HEK293T (cell line): ENCODE measurements at regions not wholly inside any gene's neighbourhood (a gene's known extent, or its start where the extent isn't known, plus 50 kb on each side); places are given as distances from the start of the nearest gene placed in this dataset.

ENCODE experiments used
- ARNT ChIP-seq: fragments of 450-650 bp; IDR thresholded peaks from 2 replicates; pipeline ENCODE4 v1.6.1; 2017; ENCODE audit warnings: mild to moderate bottlenecking
- BHLHE40 ChIP-seq: fragments of 450-650 bp; IDR thresholded peaks from 2 replicates; pipeline ENCODE4 v1.6.1; 2016; ENCODE audit warnings: mild to moderate bottlenecking, moderate library complexity, borderline replicate concordance
- FOXA1 ChIP-seq: fragments of 450-650 bp; IDR thresholded peaks from 2 replicates; pipeline ENCODE4 v1.6.1; 2016; ENCODE audit warnings: mild to moderate bottlenecking
- FOXK2 ChIP-seq: fragments of 450-650 bp; IDR thresholded peaks from 2 replicates; pipeline ENCODE4 v1.6.1; 2016; ENCODE audit warnings: mild to moderate bottlenecking
- FOXM1 ChIP-seq: fragments of 450-650 bp; IDR thresholded peaks from 2 replicates; pipeline ENCODE4 v1.6.1; 2017; ENCODE audit warnings: mild to moderate bottlenecking, borderline replicate concordance
- NFRKB ChIP-seq: fragments of 450-650 bp; IDR thresholded peaks from 2 replicates; pipeline ENCODE4 v1.6.1; 2016; ENCODE audit warnings: mild to moderate bottlenecking, moderate library complexity
- PKNOX1 ChIP-seq: fragments of 450-650 bp; IDR thresholded peaks from 2 replicates; pipeline ENCODE4 v1.6.1; 2016
- SP1 ChIP-seq: fragments of 450-650 bp; IDR thresholded peaks from 2 replicates; pipeline ENCODE4 v1.6.1; 2017
- SUZ12 ChIP-seq: fragments of 450-650 bp; IDR thresholded peaks from 2 replicates; pipeline ENCODE4 v1.6.1; 2016; ENCODE audit warnings: mild to moderate bottlenecking
- TARDBP ChIP-seq: fragments of 450-650 bp; IDR thresholded peaks from 2 replicates; pipeline ENCODE4 v1.6.1; 2016

GRCh38 chr12:88328090-88328489 lies 186.0 kb downstream of the TMTC3 start:
- TF ChIP-seq BHLHE40 (no peak), NFRKB (no peak), SP1 (no peak), SUZ12 (no peak), ARNT (no peak), TARDBP (no peak), FOXK2 (no peak), FOXA1 (no peak), FOXM1 (no peak), PKNOX1 (no peak)
